ENCODE measurements at regions not wholly inside any gene's neighbourhood (a gene's known extent, or its start where the extent isn't known, plus 50 kb on each side); places are given as distances from the start of the nearest gene placed in this dataset.

DNA sequence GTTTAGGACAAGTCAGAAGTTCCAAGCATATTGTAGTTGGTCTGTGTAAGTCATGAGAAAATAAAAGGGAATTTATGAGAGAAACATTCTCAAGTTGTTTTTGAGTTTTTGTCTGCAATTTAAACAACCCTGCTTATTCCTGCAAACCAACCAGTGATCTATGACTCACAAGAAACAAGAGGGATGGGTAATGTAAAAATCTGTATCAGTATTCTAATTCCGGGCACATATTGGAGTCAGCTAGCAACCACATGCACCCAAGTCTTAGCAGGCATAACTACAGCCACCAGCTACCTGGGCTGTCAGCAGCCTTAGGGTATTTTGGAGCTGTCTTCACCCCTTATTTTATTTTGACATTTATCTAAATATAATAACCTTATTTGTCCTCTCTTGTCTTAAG, 128.7 kb upstream of the APC start:
- TF ChIP-seq, protein P1, sequence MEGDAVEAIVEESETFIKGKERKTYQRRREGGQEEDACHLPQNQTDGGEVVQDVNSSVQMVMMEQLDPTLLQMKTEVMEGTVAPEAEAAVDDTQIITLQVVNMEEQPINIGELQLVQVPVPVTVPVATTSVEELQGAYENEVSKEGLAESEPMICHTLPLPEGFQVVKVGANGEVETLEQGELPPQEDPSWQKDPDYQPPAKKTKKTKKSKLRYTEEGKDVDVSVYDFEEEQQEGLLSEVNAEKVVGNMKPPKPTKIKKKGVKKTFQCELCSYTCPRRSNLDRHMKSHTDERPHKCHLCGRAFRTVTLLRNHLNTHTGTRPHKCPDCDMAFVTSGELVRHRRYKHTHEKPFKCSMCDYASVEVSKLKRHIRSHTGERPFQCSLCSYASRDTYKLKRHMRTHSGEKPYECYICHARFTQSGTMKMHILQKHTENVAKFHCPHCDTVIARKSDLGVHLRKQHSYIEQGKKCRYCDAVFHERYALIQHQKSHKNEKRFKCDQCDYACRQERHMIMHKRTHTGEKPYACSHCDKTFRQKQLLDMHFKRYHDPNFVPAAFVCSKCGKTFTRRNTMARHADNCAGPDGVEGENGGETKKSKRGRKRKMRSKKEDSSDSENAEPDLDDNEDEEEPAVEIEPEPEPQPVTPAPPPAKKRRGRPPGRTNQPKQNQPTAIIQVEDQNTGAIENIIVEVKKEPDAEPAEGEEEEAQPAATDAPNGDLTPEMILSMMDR (IDR thresholded peaks at IDR 0.05 in 8 of 11, conservative IDR thresholded peaks at IDR 0.05 in 3 of 11), result no peak
- TF ChIP-seq POLR2AphosphoS5 (IDR thresholded peaks at IDR 0.05), result no peak

Measured in spleen (tissue), 7 donors.